ENCODE measurements at regions not wholly inside any gene's neighbourhood (a gene's known extent, or its start where the extent isn't known, plus 50 kb on each side); places are given as distances from the start of the nearest gene placed in this dataset.

GRCh38 chr2:57880967-57881366, 165.6 kb upstream of the VRK2 start:
- TF ChIP-seq, protein P1, sequence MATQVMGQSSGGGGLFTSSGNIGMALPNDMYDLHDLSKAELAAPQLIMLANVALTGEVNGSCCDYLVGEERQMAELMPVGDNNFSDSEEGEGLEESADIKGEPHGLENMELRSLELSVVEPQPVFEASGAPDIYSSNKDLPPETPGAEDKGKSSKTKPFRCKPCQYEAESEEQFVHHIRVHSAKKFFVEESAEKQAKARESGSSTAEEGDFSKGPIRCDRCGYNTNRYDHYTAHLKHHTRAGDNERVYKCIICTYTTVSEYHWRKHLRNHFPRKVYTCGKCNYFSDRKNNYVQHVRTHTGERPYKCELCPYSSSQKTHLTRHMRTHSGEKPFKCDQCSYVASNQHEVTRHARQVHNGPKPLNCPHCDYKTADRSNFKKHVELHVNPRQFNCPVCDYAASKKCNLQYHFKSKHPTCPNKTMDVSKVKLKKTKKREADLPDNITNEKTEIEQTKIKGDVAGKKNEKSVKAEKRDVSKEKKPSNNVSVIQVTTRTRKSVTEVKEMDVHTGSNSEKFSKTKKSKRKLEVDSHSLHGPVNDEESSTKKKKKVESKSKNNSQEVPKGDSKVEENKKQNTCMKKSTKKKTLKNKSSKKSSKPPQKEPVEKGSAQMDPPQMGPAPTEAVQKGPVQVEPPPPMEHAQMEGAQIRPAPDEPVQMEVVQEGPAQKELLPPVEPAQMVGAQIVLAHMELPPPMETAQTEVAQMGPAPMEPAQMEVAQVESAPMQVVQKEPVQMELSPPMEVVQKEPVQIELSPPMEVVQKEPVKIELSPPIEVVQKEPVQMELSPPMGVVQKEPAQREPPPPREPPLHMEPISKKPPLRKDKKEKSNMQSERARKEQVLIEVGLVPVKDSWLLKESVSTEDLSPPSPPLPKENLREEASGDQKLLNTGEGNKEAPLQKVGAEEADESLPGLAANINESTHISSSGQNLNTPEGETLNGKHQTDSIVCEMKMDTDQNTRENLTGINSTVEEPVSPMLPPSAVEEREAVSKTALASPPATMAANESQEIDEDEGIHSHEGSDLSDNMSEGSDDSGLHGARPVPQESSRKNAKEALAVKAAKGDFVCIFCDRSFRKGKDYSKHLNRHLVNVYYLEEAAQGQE (IDR thresholded peaks at IDR 0.05; ENCODE audit: insufficient read depth in 1 of 2, low read depth in 2 of 2, low read length in 1 of 2) = no peak
- TF ChIP-seq TCF7L2 (IDR thresholded peaks at IDR 0.05; ENCODE audit: low read depth, low read length) = no peak
- no peak for TF ChIP-seq SIN3A (IDR thresholded peaks at IDR 0.05; ENCODE audit: borderline replicate concordance, insufficient read depth, low read depth, low read length)
- TF ChIP-seq POLR2AphosphoS5 (IDR thresholded peaks at IDR 0.05; ENCODE audit: low read depth, low read length) = no peak
- TF ChIP-seq CTCF (IDR thresholded peaks at IDR 0.05) = no peak
- H3K36me3 ChIP-seq (ENCODE audit: control insufficient read depth, insufficient read depth, low read length) = no peaks in the 10 kb centered on the region
- peak overlapping the region; percentile 87 for H3K27ac ChIP-seq (ENCODE audit: low read length)
- in situ Hi-C loops (cut with HindIII; ENCODE audit: low pct_unique_long_range_greater_than_20kb, low sequenced_read_pairs) = no loop called here
- ATAC-seq (no peak), DNase-seq (ENCODE audit: low read depth, low spot score) (no peak)
- BruUV-seq (replicated peaks) = no TSS peak
- H3K4me3 ChIP-seq (ENCODE audit: low read depth in 2 of 2, low read length in 2 of 2) = no peak overlapping the region
- intact Hi-C loops (cut with micrococcal nuclease; ENCODE audit: unreplicated experiment) = no loop called here
- ChIA-PET CTCF (no interaction called here), POLR2A (no interaction called here)
- H3K27me3 ChIP-seq (ENCODE audit: control insufficient read depth, insufficient read depth, low read length) = no peaks in the 10 kb centered on the region
- H3K4me1 ChIP-seq (ENCODE audit: control insufficient read depth, insufficient read depth, low read length) = peaks cover 23% of the 10 kb centered on the region
- H3K9me3 ChIP-seq (ENCODE audit: control insufficient read depth, insufficient read depth, low read depth, low read length) = no peaks in the 10 kb centered on the region

DNA sequence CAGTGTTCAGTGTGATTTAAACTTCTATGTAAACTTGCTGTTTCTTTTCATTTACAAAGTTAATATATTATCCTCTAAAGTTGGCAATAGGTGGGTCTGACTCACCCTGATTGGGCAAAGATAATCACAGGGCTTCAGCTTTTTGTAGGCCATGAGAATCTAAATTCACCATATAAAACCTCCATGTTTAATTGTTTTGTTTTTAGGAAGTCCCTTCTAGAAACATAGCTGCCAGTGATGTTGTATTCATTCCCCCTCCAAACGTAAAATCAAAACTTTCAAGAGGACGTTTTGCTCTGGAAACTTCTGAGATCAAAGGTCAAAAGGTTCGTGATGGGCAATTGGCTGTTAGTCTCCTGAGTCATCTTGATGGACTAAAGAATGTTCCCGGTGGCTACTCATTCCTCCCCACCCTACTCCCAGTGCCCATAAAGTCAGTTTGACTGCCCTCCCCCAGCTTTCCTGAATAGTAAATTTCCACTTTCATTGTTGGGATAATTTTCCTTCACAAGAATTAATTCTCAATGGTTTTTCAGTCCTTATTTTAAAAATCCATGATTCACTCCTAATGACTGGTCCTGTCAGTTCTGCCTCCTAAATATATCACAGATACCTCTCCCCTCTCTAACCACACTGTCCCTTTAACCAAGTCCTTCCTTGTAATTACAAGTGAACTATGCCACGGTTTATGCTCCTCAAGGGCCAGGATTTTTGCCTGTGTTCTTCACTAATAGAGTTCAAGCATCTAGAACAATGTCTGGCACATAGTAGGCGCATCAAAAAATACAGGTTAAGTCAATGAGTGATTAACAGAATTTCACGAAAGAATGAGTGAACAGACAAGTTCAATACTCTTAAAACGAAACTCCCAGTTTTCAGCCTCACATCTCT, 164.4 kb upstream of the VRK2 start:
- H3K4me1 ChIP-seq (ENCODE audit: control insufficient read depth, insufficient read depth, low read length) = peaks cover 23% of the 10 kb centered on the region
- no peaks in the 10 kb centered on the region for H3K27me3 ChIP-seq (ENCODE audit: control insufficient read depth, insufficient read depth, low read length)
- intact Hi-C loops (cut with micrococcal nuclease; ENCODE audit: unreplicated experiment) (no loop called here), in situ Hi-C loops (cut with HindIII; ENCODE audit: low pct_unique_long_range_greater_than_20kb, low sequenced_read_pairs) (no loop called here)
- peak; percentile 66 for DNase-seq (ENCODE audit: low read depth, low spot score)
- peak overlapping the region; percentile 87 for H3K27ac ChIP-seq (ENCODE audit: low read length)
- peak overlapping the region; percentile 35 to 45 for H3K4me3 ChIP-seq (ENCODE audit: low read depth in 2 of 2, low read length in 2 of 2)
- BruUV-seq (replicated peaks) = no TSS peak
- CTCF ChIA-PET = no interaction called here
- peak; percentile 87 for ATAC-seq
- no peak for TF ChIP-seq POLR2AphosphoS5 (IDR thresholded peaks at IDR 0.05; ENCODE audit: low read depth, low read length)
- no peak for TF ChIP-seq TCF7L2 (IDR thresholded peaks at IDR 0.05; ENCODE audit: low read depth, low read length)
- TF ChIP-seq SIN3A (IDR thresholded peaks at IDR 0.05; ENCODE audit: borderline replicate concordance, insufficient read depth, low read depth, low read length) = no peak
- no peak for TF ChIP-seq CTCF (IDR thresholded peaks at IDR 0.05)
- TF ChIP-seq, protein P1 (IDR thresholded peaks at IDR 0.05; ENCODE audit: insufficient read depth in 1 of 2, low read depth in 2 of 2, low read length in 1 of 2) = no peak
- no peaks in the 10 kb centered on the region for H3K9me3 ChIP-seq (ENCODE audit: control insufficient read depth, insufficient read depth, low read depth, low read length)
- POLR2A ChIA-PET = no interaction called here
- no peaks in the 10 kb centered on the region for H3K36me3 ChIP-seq (ENCODE audit: control insufficient read depth, insufficient read depth, low read length)

All from Panc1 (cell line).